GM18868 (cell line): ENCODE measurements at regions not wholly inside any gene's neighbourhood (a gene's known extent, or its start where the extent isn't known, plus 50 kb on each side); places are given as distances from the start of the nearest gene placed in this dataset.
"Not testable (repeated sequence)": the region's sequence is repeated elsewhere in the genome, so short reads cannot be mapped to it uniquely, and the experiment has no call there.

Experiments used
- ATAC-seq: cut with Tn5 transposase; IDR thresholded peaks from one replicate; pipeline ENCODE4 v1.9.1; 2021; ENCODE audit warnings: mild to moderate bottlenecking, moderate library complexity; ENCODE audit not compliant: unreplicated experiment

DNA sequence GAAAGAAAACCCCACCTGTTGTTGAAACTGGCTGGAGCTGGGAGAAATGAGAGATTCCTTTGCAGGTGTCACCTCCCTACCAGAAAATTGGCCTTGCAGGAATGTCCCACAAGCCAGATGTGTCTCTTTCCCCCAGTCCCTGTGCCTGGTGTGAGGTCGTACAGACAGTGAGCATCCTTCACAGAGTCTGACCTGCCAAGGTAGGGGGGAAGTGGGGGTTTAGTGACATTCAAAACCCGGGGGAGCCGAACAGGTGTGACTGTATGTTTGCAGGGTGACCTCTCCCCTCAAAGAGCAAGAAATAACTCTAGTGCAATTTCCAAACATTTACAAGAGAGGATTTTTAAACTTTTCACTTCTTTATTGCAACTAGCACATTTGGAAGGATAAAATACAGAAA is 117.7 kb upstream of the SULF2 start:
- not testable (repeated sequence) for ATAC-seq

DNA sequence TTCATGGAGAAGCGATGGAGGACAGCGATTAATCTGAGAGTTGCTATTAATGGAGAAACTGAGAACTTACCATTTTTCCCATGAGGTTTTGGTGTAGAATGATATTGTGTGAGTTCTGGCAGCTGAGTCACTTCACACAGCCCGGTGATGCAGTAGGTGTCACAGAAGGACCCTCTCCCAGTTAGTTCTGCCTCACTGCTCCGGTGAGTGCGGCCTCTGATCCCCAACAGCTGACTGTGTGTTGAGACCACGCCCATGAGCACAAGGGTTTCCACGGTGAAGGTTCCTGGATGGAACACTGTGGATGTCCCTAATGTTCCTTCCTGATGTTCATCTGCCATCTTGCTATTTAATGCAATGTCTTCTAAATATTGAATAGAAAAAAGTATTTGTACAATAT is 114.0 kb upstream of the SULF2 start:
- not testable (repeated sequence) for ATAC-seq

DNA sequence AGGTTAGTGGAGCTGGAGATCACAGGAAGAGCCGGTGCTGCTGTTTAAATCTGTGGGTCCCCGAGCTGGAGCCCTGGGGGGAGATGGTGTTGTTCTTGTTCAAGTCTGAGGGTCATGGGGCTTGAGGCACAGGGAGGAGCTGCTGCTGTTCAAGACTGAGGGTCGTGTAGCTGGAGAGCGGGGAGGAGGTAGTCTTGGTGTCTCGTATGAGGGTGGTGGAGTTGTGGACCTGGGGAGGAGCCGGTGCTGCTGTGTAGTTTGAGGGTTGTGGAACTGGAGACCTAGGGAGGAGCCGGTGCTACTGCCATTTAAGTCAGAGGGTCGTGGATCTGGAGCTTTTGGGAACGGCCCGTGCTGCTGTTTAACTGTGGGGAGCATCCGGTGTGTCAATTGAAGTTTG is 112.2 kb upstream of the SULF2 start:
- ATAC-seq = no peak

DNA sequence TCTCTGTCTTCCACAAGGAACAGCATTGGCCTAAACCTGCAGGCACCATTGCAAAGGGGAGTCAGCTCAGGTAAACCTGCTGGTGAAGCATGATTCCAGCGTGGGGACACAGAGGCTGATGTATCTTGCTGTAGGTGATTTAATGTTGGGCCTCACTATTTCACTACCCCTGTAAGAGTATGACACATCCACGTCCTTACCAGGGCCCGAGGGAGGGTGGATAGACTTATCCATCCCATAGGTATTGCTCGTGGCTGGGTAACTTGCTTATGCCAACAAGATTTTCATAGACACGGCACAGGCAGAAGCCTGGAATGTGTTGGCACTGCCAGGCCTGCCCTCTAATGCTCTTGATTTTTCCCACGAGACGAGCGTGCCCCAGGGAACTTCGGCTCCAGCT is 107.4 kb upstream of the SULF2 start:
- ATAC-seq = not testable (repeated sequence)

DNA sequence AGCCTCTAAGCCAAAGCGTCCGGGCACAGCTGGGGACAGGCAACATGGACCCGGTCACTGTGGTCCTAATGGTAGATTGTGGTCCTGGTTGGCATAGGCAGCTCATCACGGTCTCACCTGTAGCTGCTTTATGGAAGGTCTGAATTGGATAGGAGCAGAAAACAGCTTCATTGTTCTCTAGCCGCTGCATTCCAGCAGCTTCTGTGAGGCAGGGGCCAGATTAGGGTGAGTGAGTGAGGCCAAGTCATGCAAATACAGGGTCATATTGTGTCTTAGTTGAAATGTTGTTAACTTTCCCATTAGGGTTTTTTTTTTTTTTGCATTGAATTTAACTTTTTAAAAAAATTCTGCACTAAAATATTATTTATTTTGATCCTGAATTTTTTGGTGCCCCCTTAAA is 105.4 kb upstream of the SULF2 start:
- not testable (repeated sequence) for ATAC-seq

DNA sequence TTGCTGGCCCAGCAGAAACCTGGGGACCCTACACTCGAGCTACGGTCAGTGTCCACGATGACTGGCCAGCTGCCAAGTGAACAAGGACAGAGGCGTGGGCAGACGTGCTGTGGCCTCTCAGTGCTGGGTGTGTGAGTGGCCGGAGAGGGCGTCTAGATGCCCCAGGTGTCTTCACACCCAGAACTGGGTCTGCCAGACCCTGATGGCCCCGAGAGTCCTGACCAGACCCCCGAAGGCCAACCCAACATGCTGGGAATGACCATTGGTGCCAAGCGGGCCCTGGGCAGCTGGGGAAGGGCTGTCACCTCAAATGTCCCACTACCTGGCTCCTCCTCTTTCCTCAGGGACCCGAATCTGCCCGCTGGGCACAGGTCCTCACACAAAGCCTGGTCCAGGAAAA is 104.5 kb upstream of the SULF2 start:
- ATAC-seq = not testable (repeated sequence)

DNA sequence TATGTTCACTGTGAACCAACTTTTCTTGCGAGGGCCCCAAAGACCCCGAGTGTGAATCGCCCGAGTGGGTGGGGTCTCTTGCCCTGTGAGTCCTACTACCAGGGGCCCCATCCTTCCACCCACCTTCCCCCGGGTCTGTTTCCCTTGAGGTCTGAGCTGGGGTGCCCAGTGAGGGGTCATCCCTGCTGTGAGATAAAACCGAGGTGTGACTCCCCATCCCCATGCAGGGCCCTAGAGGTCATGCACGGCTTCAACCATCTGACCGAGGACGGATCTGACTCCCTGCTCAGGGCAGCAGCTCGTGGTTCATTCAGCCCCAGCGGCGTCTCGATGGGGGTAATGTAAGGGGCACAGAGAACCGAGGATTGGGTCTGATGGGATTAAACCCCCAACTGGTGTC is 103.1 kb upstream of the SULF2 start:
- ATAC-seq = no peak

DNA sequence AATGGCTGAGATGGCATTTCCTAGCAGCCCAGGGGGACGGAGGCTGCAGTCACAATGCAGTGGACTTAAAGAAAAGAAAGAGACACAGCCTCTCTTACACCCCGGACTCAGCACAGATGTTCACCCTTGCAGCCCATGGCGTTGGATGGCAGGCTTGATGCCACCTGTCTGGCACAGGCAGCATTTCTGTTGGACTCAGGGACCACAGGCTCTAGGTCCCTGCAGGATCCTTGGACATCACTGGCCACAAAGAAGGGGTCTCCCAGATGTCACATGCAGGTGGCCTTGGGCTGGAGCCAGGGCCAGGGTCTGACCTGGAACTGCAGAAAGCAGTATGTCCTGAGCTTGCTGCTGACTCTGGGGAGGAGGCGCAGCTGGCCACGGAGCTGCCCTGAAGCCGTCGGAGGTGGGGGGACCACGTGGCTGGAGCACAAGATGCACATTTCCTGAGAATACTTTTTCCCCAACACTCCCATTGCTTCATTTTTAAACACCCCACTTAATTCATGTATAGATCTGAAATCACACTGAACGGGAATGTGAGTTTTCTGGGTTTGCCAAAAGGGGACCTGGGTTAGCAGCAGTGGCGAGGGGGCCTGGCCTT is 102.3 kb upstream of the SULF2 start:
- ATAC-seq = no peak

DNA sequence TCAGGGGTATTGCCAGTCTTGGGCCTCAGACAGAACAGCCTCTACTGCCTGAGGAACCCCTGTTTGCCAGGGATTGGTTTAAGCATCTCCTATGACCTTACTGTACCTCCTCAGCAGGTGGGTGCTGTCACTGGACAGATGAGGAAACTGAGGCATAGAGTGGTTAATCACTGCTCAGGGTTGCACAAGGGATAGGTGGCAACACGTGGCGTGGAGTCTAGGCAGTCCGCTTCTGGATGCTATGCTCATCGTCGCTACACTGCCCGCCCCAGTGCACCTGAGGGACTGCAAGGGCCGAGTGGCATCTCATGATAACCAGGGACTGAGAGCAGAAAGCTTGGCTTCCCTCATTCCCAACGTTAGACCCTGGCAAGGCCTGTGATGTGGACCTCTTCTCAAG is 101.8 kb upstream of the SULF2 start:
- ATAC-seq = no peak

DNA sequence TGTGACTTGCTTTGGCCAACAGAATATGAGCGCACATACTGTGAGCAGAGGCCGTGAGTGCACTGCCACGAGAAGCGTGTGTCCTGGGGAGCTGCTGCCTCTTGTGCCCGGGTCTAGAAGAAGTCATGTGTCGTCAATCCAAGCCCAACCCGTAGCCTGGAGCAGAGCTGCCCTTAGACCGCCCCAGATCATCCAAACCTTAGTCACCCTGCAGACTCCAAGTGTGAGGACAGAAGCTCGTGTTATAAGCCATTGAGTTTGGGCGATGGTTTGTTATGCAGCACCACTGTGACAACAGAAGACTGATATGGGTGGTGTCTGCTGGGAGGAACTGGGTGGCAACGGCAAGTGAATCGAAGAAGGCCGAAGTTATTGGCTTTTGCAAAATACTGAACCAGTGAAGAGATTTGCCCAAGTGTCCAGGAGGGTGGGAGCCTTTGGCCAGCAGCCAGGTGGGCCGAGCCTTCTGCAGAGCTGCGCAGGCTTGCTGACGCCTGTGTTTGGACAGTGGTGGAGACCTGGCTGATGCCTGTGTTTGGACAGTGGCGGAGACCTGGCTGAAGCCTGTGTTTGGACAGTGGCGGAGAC is 101.3 kb upstream of the SULF2 start:
- no peak for ATAC-seq

DNA sequence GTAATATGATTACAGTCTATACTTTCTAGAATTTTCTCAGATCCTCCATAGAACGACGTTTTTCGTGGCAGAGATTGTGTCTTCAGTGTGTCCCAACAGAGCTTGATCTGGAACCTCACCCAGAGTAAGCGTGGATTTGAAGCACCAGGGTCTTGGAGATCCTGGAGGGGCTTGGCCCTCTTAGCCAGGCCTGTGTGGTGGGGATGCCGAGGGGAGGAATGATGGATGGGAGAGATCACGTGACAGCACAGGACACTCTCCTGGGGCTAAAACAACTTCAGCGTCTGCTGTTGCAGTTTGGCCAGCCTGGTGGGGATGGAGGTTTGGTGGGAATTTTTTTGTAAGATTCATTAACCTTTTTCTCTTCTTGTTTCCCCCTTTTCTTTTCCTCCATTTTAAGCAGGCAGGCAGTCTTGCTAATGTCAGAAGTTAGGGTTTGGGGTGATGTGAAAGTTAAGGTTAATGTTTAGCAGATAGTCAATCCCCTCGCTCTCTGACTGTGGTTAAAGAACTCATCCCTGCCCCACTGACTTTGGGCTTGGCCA is 100.7 kb upstream of the SULF2 start:
- no peak for ATAC-seq

DNA sequence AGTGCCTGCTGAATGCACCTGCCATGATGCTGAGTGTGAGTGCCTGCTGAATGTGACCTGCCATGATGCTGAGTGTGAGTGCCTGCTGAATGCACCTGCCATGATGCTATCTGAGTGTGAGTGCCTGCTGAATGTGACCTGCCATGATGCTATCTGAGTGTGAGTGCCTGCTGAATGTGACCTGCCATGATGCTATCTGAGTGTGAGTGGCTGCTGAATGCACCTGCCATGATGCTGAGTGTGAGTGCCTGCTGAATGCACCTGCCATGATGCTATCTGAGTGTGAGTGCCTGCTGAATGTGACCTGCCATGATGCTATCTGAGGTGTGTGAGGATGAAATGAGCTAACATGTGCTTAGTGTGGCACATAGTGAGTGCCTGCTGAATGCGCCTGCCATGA is 98.7 kb upstream of the SULF2 start:
- ATAC-seq = not testable (repeated sequence)

DNA sequence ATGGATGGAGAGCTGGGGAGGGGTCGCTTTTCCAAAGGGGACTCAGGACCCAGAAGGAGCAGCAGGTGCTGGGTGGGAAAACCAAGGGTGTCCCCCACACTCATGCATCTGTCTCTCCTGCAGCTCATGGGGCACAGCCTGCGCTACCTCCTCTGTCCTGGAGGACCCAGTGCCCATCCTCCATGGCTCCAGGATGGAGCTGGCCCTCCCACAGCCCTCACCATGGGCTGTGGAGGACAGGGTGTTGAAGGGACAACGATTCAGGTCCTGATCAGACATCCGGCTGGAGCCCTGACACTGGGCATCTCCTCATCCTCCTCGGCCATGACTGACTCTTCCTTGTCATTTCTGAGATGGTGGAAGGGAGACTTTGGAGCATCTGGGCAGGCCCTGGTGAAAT is 97.9 kb upstream of the SULF2 start:
- no peak for ATAC-seq

DNA sequence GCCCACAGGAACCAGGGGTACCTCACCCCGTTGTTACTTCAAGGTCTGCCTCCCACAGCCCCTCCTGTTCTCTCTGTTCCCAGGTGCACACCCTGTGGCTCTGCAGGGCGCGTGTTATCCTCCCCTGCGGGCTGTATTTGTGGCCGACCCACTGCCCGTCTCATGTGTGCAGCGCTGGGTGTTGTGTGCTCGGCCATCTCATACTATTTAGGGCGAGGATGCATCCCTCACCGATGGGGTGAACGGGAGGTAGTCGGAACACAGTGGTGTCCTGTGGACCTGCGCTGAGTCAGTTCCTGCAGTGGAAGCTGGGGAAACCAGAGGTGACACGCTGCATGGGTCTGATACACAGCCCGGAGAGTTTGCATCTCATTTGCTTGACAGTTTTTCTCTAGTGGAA is 94.5 kb upstream of the SULF2 start:
- ATAC-seq = no peak

DNA sequence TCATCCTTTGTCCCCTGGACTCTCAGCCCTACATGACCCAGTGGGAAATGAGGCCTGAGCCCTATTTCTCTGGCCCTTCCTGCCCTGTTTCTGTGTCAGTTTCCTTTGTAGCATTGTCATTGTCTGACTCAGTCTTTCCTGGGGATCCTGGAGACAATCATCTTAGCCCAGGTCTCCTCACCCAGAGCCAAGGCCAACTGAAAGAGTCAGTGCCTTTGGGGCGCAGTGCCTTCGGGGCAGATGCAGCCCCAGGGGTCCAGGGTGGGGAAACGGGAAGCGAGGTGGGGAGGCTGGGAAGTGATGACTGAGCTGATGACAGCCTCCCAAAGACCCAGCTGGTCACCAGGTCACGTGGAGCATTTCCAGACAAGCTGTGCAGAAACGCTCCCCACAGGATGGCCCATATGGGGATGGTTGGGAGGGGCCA is 93.3 kb upstream of the SULF2 start:
- ATAC-seq = no peak

DNA sequence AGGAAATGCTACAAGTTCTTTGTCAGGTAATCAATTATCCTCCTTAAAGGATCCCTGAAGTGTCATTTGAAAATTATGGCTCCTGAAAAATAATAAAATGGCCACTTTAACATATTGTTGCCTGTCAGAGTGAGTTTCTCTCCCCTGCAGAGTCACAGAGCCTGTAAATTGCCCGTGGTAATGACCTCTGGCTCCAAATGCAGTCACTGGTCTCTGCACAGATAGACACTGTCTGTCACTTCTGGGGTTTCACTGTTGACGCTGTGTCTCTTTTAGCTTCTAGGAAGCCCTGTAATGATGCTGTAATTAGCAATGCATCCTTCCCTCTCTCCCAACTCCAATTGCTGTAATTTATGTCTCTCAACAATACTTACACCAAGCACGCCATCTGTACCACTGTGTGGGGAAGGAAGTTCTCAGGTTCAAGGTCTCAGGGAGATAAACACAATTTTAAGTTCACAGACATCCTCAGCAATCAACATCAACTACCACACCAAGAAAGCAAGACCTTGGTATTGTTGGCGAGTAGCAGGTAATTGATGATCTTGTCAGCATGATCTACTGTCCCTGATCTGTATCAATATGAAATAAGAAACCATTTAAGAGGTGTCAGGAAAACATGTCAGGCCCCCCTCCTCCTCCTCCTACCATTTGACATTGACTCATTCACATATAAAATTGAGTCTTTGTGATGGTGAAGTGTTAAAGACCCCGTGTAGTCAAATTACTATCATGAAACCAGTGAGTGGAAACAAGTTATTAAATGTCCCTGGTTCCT is 91.2 kb upstream of the SULF2 start:
- no peak for ATAC-seq

DNA sequence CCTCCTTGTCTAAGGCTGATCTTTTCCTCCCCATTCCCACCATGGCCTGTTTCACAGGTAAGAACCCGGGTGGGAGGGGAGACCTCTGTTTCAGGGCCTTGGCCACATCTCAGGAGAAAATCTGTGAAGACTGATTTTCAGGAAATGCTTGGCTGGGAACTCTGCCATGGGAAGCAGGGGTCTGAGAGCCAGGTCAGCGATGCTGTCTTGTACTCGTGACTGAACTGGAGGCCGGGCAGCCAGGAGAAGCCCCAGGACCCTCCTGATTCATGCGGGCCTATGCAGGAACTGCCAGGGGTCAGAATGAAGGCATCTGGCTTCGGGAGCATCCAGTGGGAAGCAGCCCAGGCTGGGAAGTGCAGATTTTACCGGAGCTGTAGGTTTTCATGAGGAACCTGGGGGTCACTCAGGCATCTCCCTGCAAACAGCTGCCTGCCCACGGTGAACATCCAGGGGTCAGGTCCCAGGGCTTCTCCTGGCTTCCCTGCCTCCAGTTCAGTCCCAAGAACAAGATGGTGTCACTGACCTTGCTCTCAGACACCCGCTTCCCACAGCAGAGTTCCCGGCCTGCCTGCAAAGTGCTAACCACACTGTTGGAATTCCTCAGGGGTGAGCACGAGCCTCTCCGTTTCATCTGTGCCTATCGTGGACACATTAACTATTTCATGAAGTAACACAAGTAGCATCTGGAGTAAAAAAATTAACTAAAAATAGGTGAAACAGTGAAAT is 90.2 kb upstream of the SULF2 start:
- no peak for ATAC-seq

DNA sequence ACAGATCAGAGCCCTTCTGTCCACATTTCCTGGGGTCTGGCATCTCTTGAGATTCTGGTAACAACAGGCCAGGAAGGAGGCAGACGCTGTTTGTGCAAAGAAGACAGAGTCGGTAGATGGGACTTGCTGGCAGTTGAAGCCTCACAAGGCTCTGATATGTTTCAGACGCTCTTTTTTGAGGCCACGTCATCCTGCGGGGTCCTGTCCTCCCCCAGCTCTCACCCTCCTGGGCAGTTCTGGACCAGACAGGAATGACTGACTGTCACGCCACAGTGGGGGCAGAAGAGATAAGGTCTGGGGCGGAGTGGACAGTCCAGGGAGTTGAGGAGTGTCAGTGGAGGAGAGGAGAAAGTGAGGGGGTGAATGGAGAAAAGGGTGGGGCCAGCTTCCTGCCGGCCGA is 87.1 kb upstream of the SULF2 start:
- no peak for ATAC-seq

DNA sequence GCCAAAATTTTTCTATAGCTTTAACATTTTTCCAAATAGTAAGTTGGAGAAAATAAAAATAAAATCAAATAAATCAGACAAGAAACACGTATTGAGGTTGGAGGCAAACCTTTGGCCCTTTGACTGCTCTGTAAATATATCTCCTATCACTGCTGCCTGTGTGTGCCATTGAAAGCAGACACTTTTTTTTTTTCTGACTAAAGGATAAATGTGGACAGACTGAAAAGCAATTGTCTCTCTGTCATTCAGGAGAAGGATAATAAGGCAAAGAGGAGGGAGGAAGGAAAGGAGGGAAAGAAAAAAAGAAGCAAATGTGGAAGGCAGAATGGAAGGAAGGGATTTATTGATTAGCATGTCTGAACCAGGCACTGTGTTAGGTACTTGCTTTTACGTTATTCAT is 85.2 kb upstream of the SULF2 start:
- ATAC-seq = no peak

DNA sequence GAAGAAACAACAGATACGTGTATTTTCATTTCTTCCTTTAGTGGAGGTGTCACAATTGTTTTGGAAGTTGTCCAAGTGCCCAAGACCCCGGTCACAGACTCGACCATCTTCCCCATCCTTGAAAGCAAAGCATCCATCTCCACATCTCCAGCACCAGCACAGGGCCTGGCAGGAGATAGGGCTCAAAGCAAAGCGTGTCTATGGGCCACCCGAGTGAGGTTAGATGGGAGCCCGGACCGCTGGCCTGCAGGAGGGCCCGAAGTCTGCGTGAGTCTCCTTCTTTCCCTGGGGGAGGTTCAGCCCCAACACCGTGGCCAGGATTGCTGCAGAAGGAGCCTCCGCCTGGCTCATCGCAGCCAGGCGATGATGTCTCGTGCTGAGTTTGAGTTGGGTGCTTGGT is 83.5 kb upstream of the SULF2 start:
- no peak for ATAC-seq

DNA sequence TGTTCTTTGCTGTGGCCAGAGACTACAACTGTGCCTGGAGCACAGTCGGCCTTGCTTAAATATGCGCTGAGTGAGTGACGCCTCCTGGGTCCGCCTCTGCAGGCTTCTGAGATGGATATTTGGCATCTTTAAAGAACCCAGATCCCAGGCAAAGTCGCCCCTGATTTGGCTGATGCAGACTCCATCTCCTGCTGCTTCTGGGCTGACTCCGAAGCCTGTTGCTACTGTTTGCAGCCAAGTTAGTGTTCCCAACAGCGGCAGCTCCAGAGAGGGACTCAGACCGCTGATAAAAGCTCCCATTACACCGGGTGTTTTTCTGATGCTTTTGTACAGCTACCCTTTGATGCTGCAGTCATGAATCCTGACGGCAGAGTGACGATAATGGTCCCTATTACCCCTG is 83.0 kb upstream of the SULF2 start:
- no peak for ATAC-seq
